Vagina (tissue), 2 donors: ENCODE measurements at regions not wholly inside any gene's neighbourhood (a gene's known extent, or its start where the extent isn't known, plus 50 kb on each side); places are given as distances from the start of the nearest gene placed in this dataset.

Experiments used
- CTCF ChIP-seq, 3 experiments: fragments of 450-650 bp in 2 of 3; fragments of 200-600 bp in 1 of 3; sonication (generic) in 1 of 3; IDR thresholded peaks; one replicate each; pipeline ENCODE4 v1.5.1; 2017 to 2019; ENCODE audit warnings: antibody characterized with exemption in 3 of 3, mild to moderate bottlenecking in 2 of 3, moderate library complexity in 2 of 3
- POLR2A ChIP-seq, 2 donors: fragments of 450-650 bp; IDR thresholded peaks; one replicate each; pipeline ENCODE4 v1.6.1; 2017; ENCODE audit warnings: antibody characterized with exemption in 2 of 2, mild to moderate bottlenecking in 2 of 2, moderate library complexity in 2 of 2
- POLR2AphosphoS5 ChIP-seq, 2 donors: sonication (generic); formaldehyde crosslinking; IDR thresholded peaks; one replicate each; pipeline ENCODE4 v1.9.0; 2017; ENCODE audit warnings: antibody characterized with exemption in 2 of 2, mild to moderate bottlenecking in 2 of 2, low read depth in 1 of 2; ENCODE audit not compliant: insufficient read depth in 1 of 2

DNA sequence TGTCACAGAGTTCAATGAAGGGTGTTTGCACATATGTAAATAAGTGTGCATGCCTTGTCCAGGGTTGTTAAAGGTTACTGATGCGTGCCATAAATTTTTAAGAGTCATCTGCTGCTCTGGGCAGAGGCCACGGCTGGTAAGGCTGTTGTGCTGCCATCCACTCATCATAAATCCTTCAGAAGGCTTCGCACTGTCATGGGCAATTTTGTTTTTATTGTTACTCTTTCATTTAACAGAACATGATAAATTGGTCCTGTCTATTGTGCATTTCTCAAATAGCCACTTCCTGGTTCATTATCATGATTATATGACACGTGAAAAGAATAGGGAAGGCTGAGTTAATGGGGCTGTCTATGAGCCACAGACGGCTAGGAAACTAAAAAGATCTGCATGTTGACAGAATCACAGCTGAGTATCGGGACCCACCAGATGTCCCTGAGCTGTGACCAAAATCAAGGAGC, 634.3 kb upstream of the SOX11 start:
- TF ChIP-seq POLR2AphosphoS5 (IDR thresholded peaks at IDR 0.05; ENCODE audit: insufficient read depth in 1 of 2, low read depth in 1 of 2) (no peak), CTCF (IDR thresholded peaks at IDR 0.05) (no peak), POLR2A (IDR thresholded peaks at IDR 0.05) (no peak)
